Heart left ventricle (tissue), 13 donors: ENCODE measurements at regions not wholly inside any gene's neighbourhood (a gene's known extent, or its start where the extent isn't known, plus 50 kb on each side); places are given as distances from the start of the nearest gene placed in this dataset.

Experiments
- CTCF ChIP-seq, 12 donors: fragments of 200-600 bp; sonication (generic) in 4 of 12; IDR thresholded peaks; one replicate each; pipeline versions ENCODE4 v1.5.0 to v1.8.0; 2018 to 2022; ENCODE audit warnings: antibody characterized with exemption in 12 of 12, mild to moderate bottlenecking in 5 of 12
- POLR2A ChIP-seq, 2 donors: fragments of 450-650 bp; IDR thresholded peaks; one replicate each; pipeline ENCODE4 v1.6.1; 2017; ENCODE audit warnings: antibody characterized with exemption in 2 of 2, mild to moderate bottlenecking in 2 of 2, moderate library complexity in 2 of 2
- donor health status: ischemic (EF 13 %, LVEDD 7.1; RV severe dilation, severe dysfunction).
- donor health status: DM: no; HTN: yes; CAD: no.
- donor health status: DM: no; HTN: no; CAD: no.
- donor health status: ischemic (EF 25% LVEDD 6.9; RV normal size, moderate dysfunction).
- donor health status: ischemic (EF 25% LVEDD 5.7; RV mildly dilated, moderate dysfunction).
- donor health status: ischemic (EF 35%, LVEDD 5.7; RV mildly dilated, moderate dysfunction).
- donor health status: nonischemic (EF 11% LVEDD 7.7; RV severe dilation, severe dysfunction).
- donor health status: DM: yes; HTN: yes; CAD: no.
- donor health status: PGD.
- donor health status: ischemic (EF 29% LVEDD 5.4; RV normal size, mild dysfunction).
- donor health status: nonischemic (EF 23%, LVEDD 6.1; RV moderate dilation, normal function).

- TF ChIP-seq CTCF (IDR thresholded peaks at IDR 0.05) (no peak), POLR2A (IDR thresholded peaks at IDR 0.05) (no peak)
Observed at GRCh38 chr13:48155848-48156247, 60.9 kb upstream of the MED4 start.
